Stomach (tissue), 4 donors: ENCODE measurements at regions not wholly inside any gene's neighbourhood (a gene's known extent, or its start where the extent isn't known, plus 50 kb on each side); places are given as distances from the start of the nearest gene placed in this dataset.

ENCODE experiments used
- CTCF ChIP-seq, 7 experiments: fragments of 450-650 bp in 4 of 7; fragments of 200-600 bp in 3 of 7; sonication (generic) in 3 of 7; IDR thresholded peaks; one replicate each; pipeline ENCODE4 v1.5.1; 2016 to 2019; ENCODE audit warnings: antibody characterized with exemption in 7 of 7, control low read depth in 2 of 7, mild to moderate bottlenecking in 1 of 7
- EP300 ChIP-seq: sonication (generic); formaldehyde crosslinking; IDR thresholded peaks from one replicate; pipeline ENCODE4 v1.6.1; 2017; ENCODE audit warnings: antibody characterized with exemption
- POLR2A ChIP-seq, 4 donors: fragments of 450-650 bp; IDR thresholded peaks; one replicate each; pipeline ENCODE4 v1.6.1; 2016; ENCODE audit warnings: antibody characterized with exemption in 4 of 4, control low read depth in 2 of 4, mild to moderate bottlenecking in 1 of 4, moderate library complexity in 1 of 4

- no peak for TF ChIP-seq CTCF (IDR thresholded peaks at IDR 0.05)
- no peak for TF ChIP-seq POLR2A (IDR thresholded peaks at IDR 0.05)
- TF ChIP-seq EP300: no peak
Observed at GRCh38 chr16:9557713-9558112, 466.3 kb downstream of the HAPSTR1 start.
